HepG2 (cell line): ENCODE measurements at regions not wholly inside any gene's neighbourhood (a gene's known extent, or its start where the extent isn't known, plus 50 kb on each side); places are given as distances from the start of the nearest gene placed in this dataset.

Experiments
- ATAC-seq: fragments of 200-7000 bp; cut with Tn5 transposase; 3 replicates; pipeline ENCODE4 v1.9.1; 2020; ENCODE audit warnings: mild to moderate bottlenecking, moderate library complexity
- BruUV-seq: library from RNA; stranded (reverse); fragments of 400-500 nt; replicated peaks from 2 replicates; lab custom pipeline; 2021; lab: Mats Ljungman, UMichigan
- CTCF ChIA-PET: fragments of 300-600 bp; formaldehyde crosslinking; extraction: SDS; loops from one replicate; lab custom pipeline; 2021; ENCODE audit warnings: low total read pairs, inconsistent platforms, low intra/inter-chr PET ratio; lab: Yijun Ruan, JAX
- POLR2A ChIA-PET: fragments of 350-600 bp; sonication (Branson Sonifier 250); formaldehyde crosslinking; loops from one replicate; lab custom pipeline; 2020; ENCODE audit warnings: antibody characterized with exemption, inconsistent platforms; lab: Yijun Ruan, JAX
- DNase-seq: peaks from one replicate; pipeline ENCODE4 v3.0.0-alpha.2; 2015; ENCODE audit warnings: low spot score
- FAIRE-seq: peaks from 3 replicates; lab custom pipeline; 2011; peaks lifted over from hg19 to GRCh38; lab: Jason Lieb, UNC
- H2AFZ ChIP-seq: one replicate; pipeline ENCODE4 v1.6.1; 2011; ENCODE audit warnings: low read length, inconsistent platforms
- H3K27ac ChIP-seq: fragments of 300-600 bp; 3 replicates; pipeline ENCODE4 v1.8.0; 2011; ENCODE audit warnings: mixed run types, mild to moderate bottlenecking, mixed read lengths, low read length, inconsistent platforms; ENCODE audit not compliant: insufficient read depth; ENCODE audit errors: extremely low read length
- H3K27me3 ChIP-seq, 2 experiments: fragments of 200-600 bp in 1 of 2; 2 replicates in 1 of 2; 3 replicates in 1 of 2; pipeline versions ENCODE4 v1.6.0 to v1.8.0; 2011; ENCODE audit warnings: low read length in 2 of 2, mild to moderate bottlenecking in 2 of 2, moderate library complexity in 2 of 2, inconsistent platforms in 1 of 2; ENCODE audit not compliant: insufficient read depth in 2 of 2, control insufficient read depth in 1 of 2
- H3K36me3 ChIP-seq, 2 experiments: fragments of 200-600 bp in 1 of 2; replicated peaks in 1 of 2; 2 replicates in 1 of 2; 3 replicates in 1 of 2; pipeline versions ENCODE4 v1.5.1 to v1.8.0; 2011; ENCODE audit warnings: low read length in 2 of 2, inconsistent platforms in 1 of 2; ENCODE audit not compliant: insufficient read depth in 2 of 2, control insufficient read depth in 1 of 2
- H3K4me1 ChIP-seq: 2 replicates; pipeline ENCODE4 v1.5.1; 2012; ENCODE audit warnings: low read length, inconsistent platforms; ENCODE audit not compliant: insufficient read depth
- H3K4me2 ChIP-seq: 2 replicates; pipeline ENCODE4 v1.6.0; 2011; ENCODE audit warnings: low read depth, low read length, inconsistent platforms
- H3K4me3 ChIP-seq, 3 experiments: fragments of 200-600 bp in 1 of 3; sonication (generic), shearing (Covaris generic) in 1 of 3; replicated peaks in 1 of 3; 2 replicates each; pipeline ENCODE4 v1.5.1; 2011 to 2016; ENCODE audit warnings: low read length in 3 of 3, inconsistent platforms in 2 of 3, low read depth in 2 of 3, mild to moderate bottlenecking in 2 of 3, control low read depth in 1 of 3, mixed read lengths in 1 of 3; ENCODE audit not compliant: insufficient read depth in 1 of 3
- H3K79me2 ChIP-seq: one replicate; pipeline ENCODE4 v1.6.1; 2011; ENCODE audit warnings: low read length, inconsistent platforms; ENCODE audit not compliant: insufficient read depth
- H3K9ac ChIP-seq: 2 replicates; pipeline ENCODE4 v1.6.0; 2011; ENCODE audit warnings: mild to moderate bottlenecking, low read depth, low read length, inconsistent platforms; ENCODE audit not compliant: insufficient read depth
- H3K9me3 ChIP-seq: 2 replicates; pipeline ENCODE4 v1.5.1; 2012; ENCODE audit warnings: mild to moderate bottlenecking, low read length
- H4K20me1 ChIP-seq: 2 replicates; pipeline ENCODE4 v1.6.0; 2011; ENCODE audit warnings: inconsistent platforms, mild to moderate bottlenecking, low read length, moderate library complexity; ENCODE audit not compliant: insufficient read depth
- ATF1 ChIP-seq: IDR thresholded peaks from 2 replicates; pipeline ENCODE4 v1.6.1; 2016; ENCODE audit warnings: mild to moderate bottlenecking, control low read depth
- ELF1 ChIP-seq: sonication (generic); formaldehyde crosslinking; IDR thresholded peaks from 2 replicates; pipeline ENCODE4 v1.4.0; 2020; ENCODE audit warnings: missing genetic modification reagents
- HIVEP1 ChIP-seq: sonication (generic); formaldehyde crosslinking; IDR thresholded peaks from 2 replicates; pipeline ENCODE4 v1.4.0; 2020; ENCODE audit warnings: mild to moderate bottlenecking, missing genetic modification reagents
- JUN ChIP-seq: sonication (generic); formaldehyde crosslinking; IDR thresholded peaks from 2 replicates; pipeline ENCODE4 v1.4.0; 2020; ENCODE audit warnings: mild to moderate bottlenecking, missing genetic modification reagents
- MXD3 ChIP-seq: IDR thresholded peaks from 2 replicates; pipeline ENCODE4 v1.6.1; 2016; ENCODE audit warnings: mild to moderate bottlenecking, missing biosample characterization, missing genetic modification reagents
- NFAT5 ChIP-seq: sonication (generic); formaldehyde crosslinking; IDR thresholded peaks from 2 replicates; pipeline ENCODE4 v1.4.0; 2020; ENCODE audit warnings: missing genetic modification reagents
- ZNF331 ChIP-seq: sonication (generic); formaldehyde crosslinking; IDR thresholded peaks from 2 replicates; pipeline ENCODE4 v1.4.0; 2020; ENCODE audit warnings: missing genetic modification reagents
- ZNF749 ChIP-seq: sonication (generic); formaldehyde crosslinking; IDR thresholded peaks from 2 replicates; pipeline ENCODE4 v1.8.0; 2022; ENCODE audit warnings: mild to moderate bottlenecking, missing genetic modification reagents, moderate library complexity, borderline replicate concordance
- WGBS: methylation state at CpG from one replicate; pipeline ENCODE4 v1.1.6; 2017; ENCODE audit warnings: low lambda C conversion rate; 5-methylcytosine and 5-hydroxymethylcytosine counted together
- in situ Hi-C: cut with HindIII; loops from 2 replicates; pipeline ENCODE4 v1.10.0; 2017; ENCODE audit warnings: low pct_unique_long_range_greater_than_20kb; ENCODE audit not compliant: extremely low pct_ligation_motif_present
- intact Hi-C: fragments of 100-400 bp; cut with micrococcal nuclease; formaldehyde crosslinking; loops from one replicate; pipeline ENCODE4 v1.10.0; 2022; ENCODE audit not compliant: unreplicated experiment

- no peak for TF ChIP-seq ZNF749
Measured at GRCh38 chr14:95784137-95784536, 70.2 kb upstream of the TCL1A start (continued).

GRCh38 chr14:95776798-95777534 lies 63.0 kb upstream of the TCL1A start:
- Histone ChIP-seq H3K4me3 (no peak overlapping the region), H3K36me3 (no peaks in the 10 kb centered on the region), H3K4me1 (no peaks in the 10 kb centered on the region), H3K79me2 (no peaks in the 10 kb centered on the region), H3K9ac (no peak overlapping the region), H3K9me3 (no peaks in the 10 kb centered on the region), H2AFZ (no peak overlapping the region), H3K27ac (no peak overlapping the region), H3K4me2 (no peak overlapping the region), H4K20me1 (no peaks in the 10 kb centered on the region), H3K27me3 (0 out of 5 replicates have a peak, but pooled peaks cover 0 to 8% of the 10 kb centered on the region in 2 experiments)
- DNase-seq: no peak
- no peak for TF ChIP-seq ELF1 (CRISPR knock-in tag)
- TF ChIP-seq ZNF331 (CRISPR knock-in tag): no peak
- TF ChIP-seq MXD3 (CRISPR knock-in tag): no peak
- no peak for TF ChIP-seq NFAT5
- TF ChIP-seq HIVEP1 (CRISPR knock-in tag): no peak
- no peak for TF ChIP-seq ATF1 (CRISPR knock-in tag)
- TF ChIP-seq JUN: no peak
- in situ Hi-C loops (loop anchor here (5.0 kb wide), 1 partner anchor 215 kb away; no protein-coding TSS in a partner anchor), intact Hi-C loops (loop anchor here (10.0 kb wide), 1 partner anchor 218 kb away; no protein-coding TSS in a partner anchor)
- 4% methylated on average over 4 of the region's 7 CpGs for WGBS
- FAIRE-seq: no peak
- ChIA-PET POLR2A (no interaction called here), CTCF (no interaction called here)
- no peak for ATAC-seq
- BruUV-seq: no TSS peak
